Dermis microvascular lymphatic vessel endothelial cell (primary cell): ENCODE measurements at regions not wholly inside any gene's neighbourhood (a gene's known extent, or its start where the extent isn't known, plus 50 kb on each side); places are given as distances from the start of the nearest gene placed in this dataset.
A peak's percentile ranks its signal among the peaks of the same experiment; 100 is the strongest.

Source experiments
- DNase-seq, 2 donors: peaks; one replicate each; pipeline versions ENCODE4 v3.0.0 to v3.0.0-alpha.2; 2010; ENCODE audit warnings: low read depth in 2 of 2

- DNase-seq, result no peak
These were observed 481.3 kb downstream of the GADD45G start for GRCh38 chr9:90086101-90086511.

GRCh38 chr9:90088434-90088833 is 483.6 kb downstream of the GADD45G start:
- DNase-seq, result no peak

DNA sequence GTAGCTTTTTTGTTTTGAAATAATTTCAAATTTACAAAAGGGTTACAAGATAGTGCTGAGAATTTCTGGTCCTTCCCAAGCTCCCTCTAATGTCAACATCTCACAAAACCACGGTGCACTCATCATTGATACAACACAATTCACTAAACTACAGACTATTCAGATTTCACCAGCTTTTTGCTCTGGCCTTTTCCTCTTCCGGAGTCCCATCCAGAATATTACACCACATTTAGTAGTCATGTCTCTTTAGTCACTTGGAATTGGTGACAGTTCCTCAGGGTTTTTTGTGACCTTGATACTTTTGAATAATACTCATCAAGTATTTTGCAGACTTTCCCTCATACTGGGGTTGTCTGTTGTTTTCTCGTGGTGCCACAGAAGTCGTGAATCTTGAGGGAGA is 484.0 kb downstream of the GADD45G start:
- no peak for DNase-seq

DNA sequence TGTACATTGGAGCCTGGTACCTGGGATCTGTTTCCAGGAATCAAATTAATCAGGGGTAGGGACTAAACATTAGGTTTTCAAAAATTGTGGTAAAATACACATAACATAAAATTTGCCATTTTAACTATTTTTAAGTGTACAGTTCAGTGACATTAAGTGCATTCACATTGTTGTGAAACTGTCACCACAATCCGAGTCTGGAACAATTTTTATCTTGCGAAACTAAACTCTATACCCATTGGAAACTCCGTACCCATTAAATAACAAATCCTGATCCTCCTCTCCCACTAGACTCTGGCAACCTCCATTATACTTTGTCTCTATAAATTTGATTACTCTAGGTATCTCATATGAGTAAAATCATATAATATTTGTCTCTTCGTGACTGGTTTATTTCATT is 486.2 kb downstream of the GADD45G start:
- DNase-seq, result no peak

DNA sequence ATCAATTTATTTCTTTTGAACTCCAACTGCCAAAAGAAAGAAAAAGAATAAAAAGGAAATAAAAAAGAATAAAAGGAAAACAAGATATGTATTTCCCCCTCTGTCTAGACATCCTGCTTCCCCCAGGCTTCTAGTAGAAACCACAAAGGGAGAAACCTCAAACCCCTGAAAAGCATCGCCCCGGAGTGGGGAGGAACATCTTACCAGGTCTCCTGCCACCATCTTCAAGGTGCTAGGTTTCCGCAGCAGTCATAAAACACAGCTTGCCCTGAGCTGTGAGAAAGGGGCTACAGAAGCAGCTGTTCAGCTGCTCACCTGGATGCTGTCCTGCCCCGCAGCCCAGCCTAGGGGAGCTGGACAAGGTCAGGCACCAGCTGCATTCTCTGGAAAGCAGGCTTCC is 487.7 kb downstream of the GADD45G start:
- no peak for DNase-seq

GRCh38 chr9:90095682-90096081 is 490.9 kb downstream of the GADD45G start:
- DNase-seq, result no peak

GRCh38 chr9:90097237-90097636 is 492.4 kb downstream of the GADD45G start:
- no peak for DNase-seq

GRCh38 chr9:90098408-90098807 is 493.6 kb downstream of the GADD45G start:
- no peak for DNase-seq

- peak in 1 of 2 donors; percentile 16 for DNase-seq
These were observed 494.6 kb downstream of the GADD45G start for GRCh38 chr9:90099262-90099963.

- DNase-seq, result no peak
These were observed 495.2 kb downstream of the GADD45G start for GRCh38 chr9:90100014-90100413.

DNA sequence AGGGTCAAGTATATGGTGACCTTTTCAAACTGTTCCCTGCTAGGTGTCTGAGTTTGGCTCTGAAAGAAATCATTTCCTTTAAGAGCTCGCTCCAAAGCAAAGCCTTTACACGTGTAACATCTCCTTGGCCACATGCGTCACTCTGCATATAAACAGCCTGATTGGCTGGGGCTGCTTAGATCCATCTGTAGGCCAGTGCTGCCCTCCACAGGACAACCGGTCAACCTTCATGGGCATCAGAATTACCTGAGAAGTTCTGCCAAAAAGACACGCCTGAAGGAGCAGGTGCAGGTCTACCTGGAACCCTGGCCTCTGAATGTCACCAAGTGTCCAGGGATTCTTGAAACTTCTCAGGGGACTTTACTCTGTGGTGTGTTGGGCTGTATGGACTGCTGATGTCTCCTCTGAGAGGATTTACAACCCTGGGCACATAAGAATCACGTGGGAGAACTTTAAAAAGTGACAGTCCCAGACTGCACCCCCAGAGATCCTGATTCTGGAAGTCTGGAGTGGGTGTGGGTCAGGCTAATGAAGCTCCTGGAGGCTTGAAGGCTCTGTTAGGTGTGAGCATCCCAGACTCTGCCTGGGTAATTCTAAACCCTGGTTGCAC is 497.6 kb downstream of the GADD45G start:
- peak; percentile 67 to 89 for DNase-seq

DNA sequence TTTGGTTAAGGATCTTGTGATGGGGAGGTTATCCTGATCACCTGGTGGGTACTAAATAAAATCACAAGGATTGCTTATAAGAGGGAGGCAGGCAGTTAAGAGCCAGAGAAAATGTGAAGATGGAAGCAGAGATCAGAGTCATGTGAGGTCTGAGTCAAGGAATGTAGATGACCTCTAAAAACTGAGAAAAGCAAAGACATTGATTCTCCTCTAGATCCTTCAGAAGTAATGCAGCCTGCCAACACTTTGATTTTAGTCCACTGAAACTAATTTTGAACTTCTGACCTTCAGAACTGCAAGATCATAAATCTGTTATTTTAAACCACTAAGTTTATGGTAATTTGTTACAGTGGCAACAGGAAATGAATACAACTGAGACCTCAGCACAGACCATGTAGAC is 499.0 kb downstream of the GADD45G start:
- DNase-seq, result no peak

GRCh38 chr9:90105773-90106172 is 501.0 kb downstream of the GADD45G start:
- DNase-seq, result no peak

GRCh38 chr9:90107040-90107725 is 502.4 kb downstream of the GADD45G start:
- peak; percentile 36 to 38 for DNase-seq

GRCh38 chr9:90107726-90108655 is 503.2 kb downstream of the GADD45G start:
- DNase-seq, result no peak

DNA sequence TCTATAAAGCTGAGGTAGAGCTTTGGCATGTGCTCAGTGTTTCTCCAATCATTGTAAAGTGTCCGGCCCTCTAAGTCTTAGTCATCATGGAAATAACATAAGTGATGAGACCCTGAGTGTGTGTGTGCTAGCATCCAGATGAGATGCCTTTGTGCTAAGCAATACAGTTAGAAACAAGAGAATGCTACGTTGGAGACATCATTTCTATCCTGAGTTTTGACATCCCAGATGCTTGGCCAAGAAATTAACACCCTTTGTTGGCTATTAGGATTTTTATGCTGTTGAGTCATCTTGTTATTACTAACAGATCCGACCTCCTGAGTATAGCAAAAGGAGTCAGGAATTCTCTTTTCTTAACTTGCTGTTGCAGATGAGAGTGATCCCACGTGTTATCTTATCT is 508.0 kb downstream of the GADD45G start:
- DNase-seq, result no peak

- no peak for DNase-seq
These were observed 510.0 kb downstream of the GADD45G start for GRCh38 chr9:90114641-90115425.

- DNase-seq, result no peak
These were observed 517.0 kb downstream of the GADD45G start for GRCh38 chr9:90121762-90122161.

DNA sequence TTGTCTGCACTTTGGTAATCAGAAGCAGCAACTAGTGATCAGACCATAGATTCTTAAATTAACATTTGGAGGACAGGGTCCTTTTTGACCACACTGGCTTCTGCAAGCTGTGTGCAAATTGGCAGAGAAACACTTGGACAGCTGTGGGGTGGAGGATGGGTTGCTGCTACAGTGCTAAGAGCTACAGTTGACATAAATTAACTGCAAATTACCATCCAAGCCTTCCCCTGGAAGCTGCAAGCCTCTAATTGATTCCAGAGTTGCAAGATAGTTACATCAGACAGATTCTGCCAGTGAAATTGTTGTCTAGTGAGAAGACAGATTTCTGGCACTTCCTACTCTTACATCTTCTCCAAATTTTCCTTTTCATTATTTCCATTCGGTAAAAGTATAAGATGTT is 517.7 kb downstream of the DIRAS2 start:
- DNase-seq, result no peak

GRCh38 chr9:90127923-90128322 is 514.7 kb downstream of the DIRAS2 start:
- no peak for DNase-seq

- no peak for DNase-seq
These were observed 513.9 kb downstream of the DIRAS2 start for GRCh38 chr9:90128587-90129190.
